K562 (cell line): ENCODE measurements at regions not wholly inside any gene's neighbourhood (a gene's known extent, or its start where the extent isn't known, plus 50 kb on each side); places are given as distances from the start of the nearest gene placed in this dataset.

Source experiments
- ATAC-seq: fragments of 200-7000 bp; cut with Tn5 transposase; 3 replicates; pipeline ENCODE4 v1.9.1; 2020; ENCODE audit warnings: moderate library complexity
- BruUV-seq: library from RNA; stranded (reverse); fragments of 400-500 nt; replicated peaks from 2 replicates; lab custom pipeline; 2021; lab: Mats Ljungman, UMichigan
- CTCF ChIA-PET: fragments of 300-600 bp; formaldehyde crosslinking; extraction: SDS; loops from one replicate; lab custom pipeline; 2021; ENCODE audit warnings: low intra/inter-chr PET ratio; lab: Yijun Ruan, JAX
- POLR2A ChIA-PET: fragments of 300-600, 350-650 bp; sonication (Branson Sonifier 250); formaldehyde crosslinking; extraction: SDS; loops from one replicate; lab custom pipeline; 2021; ENCODE audit warnings: antibody characterized with exemption, inconsistent platforms; lab: Yijun Ruan, JAX
- DNase-seq, 4 experiments: peaks; one replicate each; pipeline versions ENCODE4 v3.0.0 to v3.0.0-alpha.2; 2011 to 2018; ENCODE audit warnings: low spot score in 3 of 4, mixed read lengths in 3 of 4; ENCODE audit errors: extremely low read depth in 1 of 4
- FAIRE-seq: peaks from 2 replicates; lab custom pipeline; 2011; peaks lifted over from hg19 to GRCh38; lab: Jason Lieb, UNC
- H2AFZ ChIP-seq: 2 replicates; pipeline ENCODE4 v1.6.0; 2011; ENCODE audit warnings: low read depth, low read length, control low read depth, inconsistent platforms
- H3K27ac ChIP-seq: fragments of 200-600 bp; 3 replicates; pipeline ENCODE4 v1.8.0; 2011; ENCODE audit warnings: low read depth, mild to moderate bottlenecking, control low read depth, inconsistent platforms, low read length, moderate library complexity, mixed read lengths; ENCODE audit errors: extremely low read depth
- H3K27me3 ChIP-seq, 2 experiments: fragments of 300-600 bp in 1 of 2; 2 replicates in 1 of 2; 3 replicates in 1 of 2; pipeline versions ENCODE4 v1.6.0 to v1.8.0; 2011; ENCODE audit warnings: inconsistent platforms in 2 of 2, low read length in 2 of 2, mild to moderate bottlenecking in 1 of 2, mixed read lengths in 1 of 2, moderate library complexity in 1 of 2; ENCODE audit not compliant: control insufficient read depth in 2 of 2, insufficient read depth in 2 of 2
- H3K36me3 ChIP-seq: fragments of 300-600 bp; 3 replicates; pipeline ENCODE4 v1.8.0; 2011; ENCODE audit warnings: mild to moderate bottlenecking, low read length, inconsistent platforms; ENCODE audit not compliant: control insufficient read depth, insufficient read depth
- H3K4me1 ChIP-seq, 2 experiments: fragments of 200-600 bp in 1 of 2; replicated peaks in 1 of 2; 2 replicates in 1 of 2; 3 replicates in 1 of 2; pipeline versions ENCODE4 v1.5.1 to v1.8.0; 2011; ENCODE audit warnings: inconsistent platforms in 2 of 2, low read length in 2 of 2, mild to moderate bottlenecking in 1 of 2, mixed read lengths in 1 of 2, moderate library complexity in 1 of 2; ENCODE audit not compliant: control insufficient read depth in 2 of 2, insufficient read depth in 2 of 2
- H3K4me2 ChIP-seq: 2 replicates; pipeline ENCODE4 v1.6.1; 2011; ENCODE audit warnings: low read length, control low read depth, inconsistent platforms, mixed read lengths; ENCODE audit not compliant: insufficient read depth
- H3K4me3 ChIP-seq: fragments of 200-600 bp; sonication (generic), shearing (Covaris generic); 2 replicates; pipeline ENCODE4 v1.5.1; 2016; ENCODE audit warnings: control low read depth, inconsistent platforms
- H3K79me2 ChIP-seq: fragments of 200-600 bp; 3 replicates; pipeline ENCODE4 v1.8.0; 2011; ENCODE audit warnings: low read length, inconsistent platforms; ENCODE audit not compliant: control insufficient read depth, insufficient read depth
- H3K9ac ChIP-seq, 2 experiments: 2 replicates each; pipeline versions ENCODE4 v1.6.0 to v1.6.1; 2011; ENCODE audit warnings: low read depth in 2 of 2, low read length in 2 of 2, control low read depth in 1 of 2, inconsistent platforms in 1 of 2, mild to moderate bottlenecking in 1 of 2, mixed read lengths in 1 of 2; ENCODE audit not compliant: insufficient read depth in 1 of 2
- H3K9me1 ChIP-seq: one replicate; pipeline ENCODE4 v1.6.0; 2011; ENCODE audit warnings: inconsistent platforms, mild to moderate bottlenecking, low read length, moderate library complexity; ENCODE audit not compliant: control insufficient read depth, insufficient read depth
- H3K9me3 ChIP-seq: replicated peaks from 2 replicates; pipeline ENCODE4 v1.5.1; 2011; ENCODE audit warnings: low read depth, low read length, inconsistent platforms; ENCODE audit not compliant: control insufficient read depth, insufficient read depth
- H4K20me1 ChIP-seq: replicated peaks from 2 replicates; pipeline ENCODE4 v1.6.1; 2011; ENCODE audit warnings: low read length, inconsistent platforms, mixed read lengths; ENCODE audit not compliant: control insufficient read depth, insufficient read depth
- GMEB1 ChIP-seq: fragments of 250-450 bp; sonication (Bioruptor Pico); IDR thresholded peaks from 2 replicates; pipeline ENCODE4 v1.4.0; 2020; ENCODE audit warnings: mild to moderate bottlenecking
- MTA1 ChIP-seq: fragments of 450-650 bp; IDR thresholded peaks from 2 replicates; pipeline ENCODE4 v1.6.1; 2017; ENCODE audit warnings: borderline replicate concordance
- MXD1 ChIP-seq: fragments of 250-450 bp; sonication (Bioruptor Pico); IDR thresholded peaks from 2 replicates; pipeline ENCODE4 v1.8.0; 2021; ENCODE audit warnings: borderline replicate concordance, mild to moderate bottlenecking, moderate library complexity; ENCODE audit not compliant: poor library complexity, severe bottlenecking
- PRPF4 ChIP-seq: fragments of 200-400 bp; formaldehyde crosslinking; IDR thresholded peaks from one replicate; pipeline ENCODE4 v1.6.1; 2017; ENCODE audit warnings: low read length, low read depth, mild to moderate bottlenecking; ENCODE audit not compliant: insufficient read depth, poor library complexity, severe bottlenecking
- STAT5A ChIP-seq: IDR thresholded peaks from 2 replicates; pipeline ENCODE4 v1.6.1; 2012; ENCODE audit warnings: low read length, inconsistent platforms, borderline replicate concordance
- TGIF2 ChIP-seq: sonication (generic); formaldehyde crosslinking; IDR thresholded peaks from 2 replicates; pipeline ENCODE4 v1.8.1; 2022; ENCODE audit warnings: mild to moderate bottlenecking, missing genetic modification reagents, moderate library complexity
- ZNF316 ChIP-seq: fragments of 450-650 bp; IDR thresholded peaks from 2 replicates; pipeline ENCODE4 v1.6.1; 2016
- WGBS: fragments of 100-300 bp; shearing (Covaris generic); methylation state at CpG from one replicate; pipeline ENCODE4 v1.1.6; 2016; ENCODE audit warnings: low coverage, mixed read lengths; ENCODE audit not compliant: insufficient coverage; ENCODE audit errors: missing lambda C conversion rate; 5-methylcytosine and 5-hydroxymethylcytosine counted together
- in situ Hi-C: fragments of 300-500 bp; cut with MboI; formaldehyde crosslinking; loops from 4 replicates; pipeline ENCODE4 v1.15.0; 2018; ENCODE audit warnings: inconsistent platforms, mixed read lengths
- intact Hi-C: fragments of 100-400 bp; cut with micrococcal nuclease; formaldehyde crosslinking; loops from 2 replicates; pipeline ENCODE4 v1.14.2; 2022

DNA sequence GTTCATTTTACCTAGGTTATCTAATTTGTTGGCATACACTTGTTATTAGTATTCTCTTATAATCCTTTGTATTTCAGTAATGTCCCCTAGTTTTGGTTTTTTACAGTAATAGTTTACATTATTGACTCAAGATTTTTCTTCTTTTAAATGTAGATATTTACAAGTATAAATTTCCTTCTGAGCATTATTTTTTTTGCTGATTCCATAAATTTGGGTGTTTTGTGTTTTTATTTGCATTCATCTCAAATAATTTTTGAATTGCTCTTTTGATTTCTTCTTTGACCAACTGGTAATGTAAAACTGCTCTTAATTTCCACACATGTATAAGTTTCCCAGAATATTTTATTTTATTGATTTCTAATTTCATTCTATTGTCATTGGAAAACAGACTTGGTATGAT is 68.1 kb downstream of the ESM1 start:
- no peak for DNase-seq
- POLR2A ChIA-PET: no interaction called here

DNA sequence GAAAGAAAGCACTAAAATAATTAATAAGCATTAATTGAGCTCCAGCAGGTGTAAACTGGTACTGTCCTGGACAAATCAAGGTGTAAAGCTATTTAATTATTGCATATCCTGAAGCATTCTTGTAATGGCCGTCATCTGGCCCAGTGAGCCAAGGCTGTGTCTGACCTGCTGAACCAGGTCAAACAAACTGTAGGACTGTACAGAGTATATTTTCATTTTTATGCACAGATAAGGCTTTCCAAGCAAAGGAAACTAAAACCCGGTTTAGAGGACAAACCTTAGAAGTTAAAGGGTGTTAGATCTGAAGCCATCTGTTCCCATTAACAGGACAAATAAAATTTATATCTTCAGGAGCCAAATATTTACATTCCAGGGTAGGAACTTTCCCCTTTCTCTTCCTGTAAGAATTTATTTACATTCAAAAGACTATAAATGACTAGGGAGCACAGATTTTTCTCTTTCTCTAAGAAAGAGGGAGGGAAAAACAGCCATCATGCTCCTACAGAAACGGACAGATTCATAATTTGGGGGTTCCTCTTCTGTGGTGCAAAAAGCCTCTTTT is 69.8 kb downstream of the ESM1 start:
- Histone ChIP-seq H3K36me3 (no peaks in the 10 kb centered on the region), H3K9me3 (no peaks in the 10 kb centered on the region), H3K9ac (no peak overlapping the region), H2AFZ (no peak overlapping the region), H3K4me1 (no peaks in the 10 kb centered on the region), H3K27me3 (no peaks in the 10 kb centered on the region), H3K4me2 (no peak overlapping the region), H3K4me3 (no peak overlapping the region), H3K79me2 (no peaks in the 10 kb centered on the region), H4K20me1 (no peaks in the 10 kb centered on the region), H3K9me1 (no peaks in the 10 kb centered on the region), H3K27ac (no peak overlapping the region)
- no peak for ATAC-seq
- TF ChIP-seq GMEB1 (no peak), MXD1 (CRISPR knock-in tag) (no peak), STAT5A (no peak), TGIF2 (CRISPR knock-in tag) (no peak)
- in situ Hi-C loops: no loop called here
- 0% methylated on average over 3 of the region's 3 CpGs for WGBS
- DNase-seq: no peak
- intact Hi-C loops: no loop called here
- POLR2A ChIA-PET: no interaction called here
- no peak for FAIRE-seq
- no TSS peak for BruUV-seq
- CTCF ChIA-PET: no interaction called here

More for the DNA sequence above, 68.1 kb downstream of the ESM1 start:
- Histone ChIP-seq H3K9ac (no peak overlapping the region), H3K9me1 (no peaks in the 10 kb centered on the region), H4K20me1 (no peaks in the 10 kb centered on the region), H3K36me3 (no peaks in the 10 kb centered on the region), H3K4me2 (no peak overlapping the region), H3K4me1 (no peaks in the 10 kb centered on the region), H3K9me3 (no peaks in the 10 kb centered on the region), H3K4me3 (no peak overlapping the region), H3K79me2 (no peaks in the 10 kb centered on the region), H2AFZ (no peak overlapping the region), H3K27me3 (no peaks in the 10 kb centered on the region), H3K27ac (no peak overlapping the region)
- TF ChIP-seq MTA1 (no peak), PRPF4 (no peak), ZNF316 (peak; percentile 73)
- FAIRE-seq (no peak), ATAC-seq (no peak)
- in situ Hi-C loops: no loop called here
- CTCF ChIA-PET: no interaction called here
- no TSS peak for BruUV-seq
- intact Hi-C loops: no loop called here
